ENCODE measurements at regions not wholly inside any gene's neighbourhood (a gene's known extent, or its start where the extent isn't known, plus 50 kb on each side); places are given as distances from the start of the nearest gene placed in this dataset.

- no peak for DNase-seq (ENCODE audit: low read depth)
- H3K4me3 ChIP-seq (ENCODE audit: low read length), result no peak overlapping the region
- TF ChIP-seq, protein P1, sequence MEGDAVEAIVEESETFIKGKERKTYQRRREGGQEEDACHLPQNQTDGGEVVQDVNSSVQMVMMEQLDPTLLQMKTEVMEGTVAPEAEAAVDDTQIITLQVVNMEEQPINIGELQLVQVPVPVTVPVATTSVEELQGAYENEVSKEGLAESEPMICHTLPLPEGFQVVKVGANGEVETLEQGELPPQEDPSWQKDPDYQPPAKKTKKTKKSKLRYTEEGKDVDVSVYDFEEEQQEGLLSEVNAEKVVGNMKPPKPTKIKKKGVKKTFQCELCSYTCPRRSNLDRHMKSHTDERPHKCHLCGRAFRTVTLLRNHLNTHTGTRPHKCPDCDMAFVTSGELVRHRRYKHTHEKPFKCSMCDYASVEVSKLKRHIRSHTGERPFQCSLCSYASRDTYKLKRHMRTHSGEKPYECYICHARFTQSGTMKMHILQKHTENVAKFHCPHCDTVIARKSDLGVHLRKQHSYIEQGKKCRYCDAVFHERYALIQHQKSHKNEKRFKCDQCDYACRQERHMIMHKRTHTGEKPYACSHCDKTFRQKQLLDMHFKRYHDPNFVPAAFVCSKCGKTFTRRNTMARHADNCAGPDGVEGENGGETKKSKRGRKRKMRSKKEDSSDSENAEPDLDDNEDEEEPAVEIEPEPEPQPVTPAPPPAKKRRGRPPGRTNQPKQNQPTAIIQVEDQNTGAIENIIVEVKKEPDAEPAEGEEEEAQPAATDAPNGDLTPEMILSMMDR (conservative IDR thresholded peaks at IDR 0.05; ENCODE audit: low read depth, low read length), result no peak
These were observed 86.8 kb upstream of the GJB5 start for GRCh38 chr1:34668063-34668462.

GRCh38 chr1:34670982-34671381 lies 83.9 kb upstream of the GJB5 start:
- H3K4me3 ChIP-seq (ENCODE audit: low read length), result no peak overlapping the region
- DNase-seq (ENCODE audit: low read depth), result no peak
- TF ChIP-seq, protein P1 (conservative IDR thresholded peaks at IDR 0.05; ENCODE audit: low read depth, low read length), result no peak

DNA sequence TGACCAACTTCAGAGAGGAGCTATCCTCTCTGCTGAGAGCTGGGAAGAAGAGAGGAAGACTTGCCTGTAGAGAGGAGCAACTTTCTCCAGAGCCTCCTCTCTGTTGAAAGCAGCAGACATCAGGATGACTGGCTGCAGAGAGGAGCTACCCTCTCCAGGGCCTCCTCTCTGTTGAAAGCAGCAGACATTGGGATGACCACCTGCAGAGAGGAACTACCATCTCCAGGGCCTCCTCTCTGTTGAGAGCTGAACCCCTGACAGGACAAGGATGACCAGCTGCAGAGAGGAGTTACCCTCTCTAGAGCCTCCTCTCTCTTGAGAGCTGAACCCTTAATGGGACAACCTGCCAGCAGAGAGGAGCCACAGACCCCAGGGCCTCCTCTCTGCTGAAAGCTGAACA lies 83.0 kb upstream of the GJB5 start:
- no peak for DNase-seq (ENCODE audit: low read depth)
- TF ChIP-seq, protein P1 (conservative IDR thresholded peaks at IDR 0.05; ENCODE audit: low read depth, low read length), result no peak
- H3K4me3 ChIP-seq (ENCODE audit: low read length), result no peak overlapping the region

- TF ChIP-seq, protein P1 (conservative IDR thresholded peaks at IDR 0.05; ENCODE audit: low read depth, low read length), result peak; percentile 85
- peak; percentile 6 for DNase-seq (ENCODE audit: low read depth)
- no peak overlapping the region for H3K4me3 ChIP-seq (ENCODE audit: low read length)
These were observed 73.1 kb upstream of the GJB5 start for GRCh38 chr1:34681480-34682451.

GRCh38 chr1:34682452-34683223 lies 72.2 kb upstream of the GJB5 start:
- no peak overlapping the region for H3K4me3 ChIP-seq (ENCODE audit: low read length)
- DNase-seq (ENCODE audit: low read depth), result no peak
- TF ChIP-seq, protein P1 (conservative IDR thresholded peaks at IDR 0.05; ENCODE audit: low read depth, low read length), result no peak

- TF ChIP-seq, protein P1 (conservative IDR thresholded peaks at IDR 0.05; ENCODE audit: low read depth, low read length), result no peak
- no peak for DNase-seq (ENCODE audit: low read depth)
- no peak overlapping the region for H3K4me3 ChIP-seq (ENCODE audit: low read length)
These were observed 71.2 kb upstream of the GJB5 start for GRCh38 chr1:34683616-34684015.
